ENCODE measurements at regions not wholly inside any gene's neighbourhood (a gene's known extent, or its start where the extent isn't known, plus 50 kb on each side); places are given as distances from the start of the nearest gene placed in this dataset.

GRCh38 chr3:56884387-56884786 is 82.6 kb upstream of the ARHGEF3 start:
- H3K4me3 ChIP-seq (ENCODE audit: low read length) = no peak overlapping the region
- TF ChIP-seq CTCF (IDR thresholded peaks at IDR 0.05; ENCODE audit: low read length) (no peak), EZH2phosphoT487 (IDR thresholded peaks at IDR 0.05; ENCODE audit: low read length) (no peak), EZH2 (optimal IDR thresholded peaks at IDR 0.05; ENCODE audit: low read depth, low read length) (no peak)
- H3F3A ChIP-seq (ENCODE audit: insufficient read depth, low read length) = no peaks in the 10 kb centered on the region
- 0 out of 2 replicates have a peak, but pooled peaks cover 3% of the 10 kb centered on the region for H3K79me2 ChIP-seq (ENCODE audit: low read length)
- H3K9me3 ChIP-seq (replicated peaks; ENCODE audit: insufficient read depth, low read length) = no peaks in the 10 kb centered on the region
- H3K9me2 ChIP-seq (replicated peaks; ENCODE audit: insufficient read depth, low read length) = no peaks in the 10 kb centered on the region
- no peak overlapping the region for H3K27ac ChIP-seq (ENCODE audit: low read length)
- H4K20me1 ChIP-seq (ENCODE audit: insufficient read depth, low read length) = no peaks in the 10 kb centered on the region
- DNase-seq = no peak
- H3K27me3 ChIP-seq (replicated peaks; ENCODE audit: insufficient read depth, low read length) = no peaks in the 10 kb centered on the region
- H3K4me1 ChIP-seq (ENCODE audit: low read length) = no peaks in the 10 kb centered on the region
- H3K4me2 ChIP-seq (ENCODE audit: low read depth, low read length) = no peak overlapping the region
- no peak overlapping the region for H2AFZ ChIP-seq (ENCODE audit: low read length)
- H3K36me3 ChIP-seq (replicated peaks; ENCODE audit: insufficient read depth, low read length) = no peaks in the 10 kb centered on the region; the same call in 1 of the 2 replicates
- H3K9ac ChIP-seq (ENCODE audit: low read length) = no peak overlapping the region

- H4K20me1 ChIP-seq (ENCODE audit: insufficient read depth, low read length) = no peaks in the 10 kb centered on the region
- H3K9ac ChIP-seq (ENCODE audit: low read length) = no peak overlapping the region
- H3K79me2 ChIP-seq (ENCODE audit: low read length) = 0 out of 2 replicates have a peak, but pooled peaks cover 3% of the 10 kb centered on the region
- no peak overlapping the region for H3K4me2 ChIP-seq (ENCODE audit: low read depth, low read length)
- no peaks in the 10 kb centered on the region for H3K9me2 ChIP-seq (replicated peaks; ENCODE audit: insufficient read depth, low read length)
- H3K27ac ChIP-seq (ENCODE audit: low read length) = no peak overlapping the region
- DNase-seq = no peak
- TF ChIP-seq CTCF (IDR thresholded peaks at IDR 0.05; ENCODE audit: low read length) (no peak), EZH2phosphoT487 (IDR thresholded peaks at IDR 0.05; ENCODE audit: low read length) (no peak), EZH2 (optimal IDR thresholded peaks at IDR 0.05; ENCODE audit: low read depth, low read length) (no peak)
- H3K27me3 ChIP-seq (replicated peaks; ENCODE audit: insufficient read depth, low read length) = no peaks in the 10 kb centered on the region
- no peaks in the 10 kb centered on the region for H3K4me1 ChIP-seq (ENCODE audit: low read length)
- H3K9me3 ChIP-seq (replicated peaks; ENCODE audit: insufficient read depth, low read length) = no peaks in the 10 kb centered on the region
- H3K36me3 ChIP-seq (replicated peaks; ENCODE audit: insufficient read depth, low read length) = no peaks in the 10 kb centered on the region; the same call in 1 of the 2 replicates
- no peaks in the 10 kb centered on the region for H3F3A ChIP-seq (ENCODE audit: insufficient read depth, low read length)
- H3K4me3 ChIP-seq (ENCODE audit: low read length) = no peak overlapping the region
- H2AFZ ChIP-seq (ENCODE audit: low read length) = no peak overlapping the region
Observed at GRCh38 chr3:56883828-56884227, 82.1 kb upstream of the ARHGEF3 start.

- no peak for DNase-seq
- Histone ChIP-seq H3F3A (ENCODE audit: insufficient read depth, low read length) (no peaks in the 10 kb centered on the region), H3K79me2 (ENCODE audit: low read length) (0 out of 2 replicates have a peak, but pooled peaks cover 3% of the 10 kb centered on the region), H2AFZ (ENCODE audit: low read length) (no peak overlapping the region), H3K27ac (ENCODE audit: low read length) (no peak overlapping the region), H3K9me3 (replicated peaks; ENCODE audit: insufficient read depth, low read length) (no peaks in the 10 kb centered on the region), H4K20me1 (ENCODE audit: insufficient read depth, low read length) (no peaks in the 10 kb centered on the region), H3K4me2 (ENCODE audit: low read depth, low read length) (no peak overlapping the region), H3K4me3 (ENCODE audit: low read length) (no peak overlapping the region), H3K27me3 (replicated peaks; ENCODE audit: insufficient read depth, low read length) (no peaks in the 10 kb centered on the region), H3K36me3 (replicated peaks; ENCODE audit: insufficient read depth, low read length) (no peaks in the 10 kb centered on the region; the same call in 1 of the 2 replicates), H3K9me2 (replicated peaks; ENCODE audit: insufficient read depth, low read length) (no peaks in the 10 kb centered on the region), H3K4me1 (ENCODE audit: low read length) (no peaks in the 10 kb centered on the region), H3K9ac (ENCODE audit: low read length) (no peak overlapping the region)
- TF ChIP-seq EZH2phosphoT487 (IDR thresholded peaks at IDR 0.05; ENCODE audit: low read length) = no peak
- TF ChIP-seq CTCF (IDR thresholded peaks at IDR 0.05; ENCODE audit: low read length) = no peak
- TF ChIP-seq EZH2 (optimal IDR thresholded peaks at IDR 0.05; ENCODE audit: low read depth, low read length) = no peak
Observed at GRCh38 chr3:56882896-56883295, 81.1 kb upstream of the ARHGEF3 start.

Measured in MM.1S (cell line).